Activated naive CD4-positive, alpha-beta T cell treated with anti-CD3 and anti-CD28 coated beads, Interleukin-2, amount 10 ng/mL, durations not matched to agents 7 days and 5 days (primary cell): ENCODE measurements at regions not wholly inside any gene's neighbourhood (a gene's known extent, or its start where the extent isn't known, plus 50 kb on each side); places are given as distances from the start of the nearest gene placed in this dataset.

Source experiments
- CTCF ChIA-PET: fragments of 350-600 bp; sonication (Branson Sonifier 250); formaldehyde crosslinking; loops from one replicate; lab custom pipeline; 2021; ENCODE audit warnings: antibody characterized with exemption; lab: Charles Lee
- DNase-seq: peaks from one replicate; pipeline ENCODE4 v3.0.0-alpha.2; 2020
- H3K27ac Mint-ChIP-seq: one replicate; pipeline ENCODE4 v1.8.0; 2021; ENCODE audit warnings: mild to moderate bottlenecking, moderate library complexity, mixed read lengths
- H3K27me3 Mint-ChIP-seq: one replicate; pipeline ENCODE4 v1.8.0; 2021; ENCODE audit warnings: mild to moderate bottlenecking, mixed read lengths
- H3K36me3 Mint-ChIP-seq: one replicate; pipeline ENCODE4 v1.8.0; 2021; ENCODE audit warnings: mixed read lengths
- H3K4me1 Mint-ChIP-seq: one replicate; pipeline ENCODE4 v1.8.0; 2021; ENCODE audit warnings: mixed read lengths
- H3K4me3 Mint-ChIP-seq: one replicate; pipeline ENCODE4 v1.8.0; 2021; ENCODE audit warnings: mild to moderate bottlenecking, moderate library complexity, mixed read lengths
- H3K9me3 Mint-ChIP-seq: one replicate; pipeline ENCODE4 v1.8.0; 2021; ENCODE audit warnings: mixed read lengths

DNA sequence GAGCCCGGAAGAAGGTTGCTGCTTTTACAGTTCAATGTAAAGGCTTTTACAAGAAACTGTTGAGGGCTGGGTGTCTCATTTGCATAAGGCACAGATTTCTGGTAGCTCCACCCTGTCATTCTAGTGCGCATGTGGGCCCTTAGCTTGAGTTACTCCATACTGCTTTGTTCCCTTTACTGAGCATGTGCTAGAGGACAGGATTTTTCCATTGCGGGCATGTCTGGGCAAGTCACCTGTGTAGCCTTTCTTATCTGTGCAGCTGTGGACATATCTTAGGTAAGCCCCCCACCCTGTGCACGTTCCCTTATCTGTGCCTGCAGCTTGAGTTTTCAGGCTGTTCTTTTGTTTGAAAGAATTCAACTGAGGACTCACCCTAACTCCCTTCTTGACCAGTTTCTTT is 56.2 kb upstream of the ARHGAP5 start:
- no peaks in the 10 kb centered on the region for H3K4me1 Mint-ChIP-seq
- H3K4me3 Mint-ChIP-seq: no peak overlapping the region
- H3K27me3 Mint-ChIP-seq: peaks cover 4% of the 10 kb centered on the region
- DNase-seq: no peak
- H3K36me3 Mint-ChIP-seq: no peaks in the 10 kb centered on the region
- peak overlapping the region; percentile 58 for H3K27ac Mint-ChIP-seq
- H3K9me3 Mint-ChIP-seq: no peaks in the 10 kb centered on the region
- CTCF ChIA-PET: no interaction called here

DNA sequence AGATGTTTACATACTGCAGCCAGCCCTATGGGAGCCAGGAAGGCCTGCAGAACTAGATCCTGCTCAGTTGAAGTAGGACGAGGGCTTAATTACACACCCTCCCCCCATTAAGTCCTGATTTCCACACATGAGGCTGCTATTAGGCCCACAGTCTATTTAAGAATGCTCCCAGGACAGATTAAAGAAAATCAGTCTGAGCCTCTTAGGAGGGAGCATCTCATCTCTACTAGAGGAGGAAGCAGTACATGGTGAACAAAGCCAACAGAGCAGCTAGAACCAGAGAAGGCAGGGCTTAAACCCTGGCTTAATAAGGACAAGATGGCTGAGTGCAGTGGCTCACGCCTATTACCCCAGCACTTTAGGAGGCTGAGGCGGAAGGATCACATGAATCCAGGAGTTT is 55.8 kb upstream of the ARHGAP5 start:
- peaks cover 4% of the 10 kb centered on the region for H3K27me3 Mint-ChIP-seq
- H3K4me1 Mint-ChIP-seq: no peaks in the 10 kb centered on the region
- DNase-seq: no peak
- H3K4me3 Mint-ChIP-seq: no peak overlapping the region
- no peaks in the 10 kb centered on the region for H3K9me3 Mint-ChIP-seq
- no peaks in the 10 kb centered on the region for H3K36me3 Mint-ChIP-seq
- no peak overlapping the region for H3K27ac Mint-ChIP-seq
- CTCF ChIA-PET: no interaction called here

DNA sequence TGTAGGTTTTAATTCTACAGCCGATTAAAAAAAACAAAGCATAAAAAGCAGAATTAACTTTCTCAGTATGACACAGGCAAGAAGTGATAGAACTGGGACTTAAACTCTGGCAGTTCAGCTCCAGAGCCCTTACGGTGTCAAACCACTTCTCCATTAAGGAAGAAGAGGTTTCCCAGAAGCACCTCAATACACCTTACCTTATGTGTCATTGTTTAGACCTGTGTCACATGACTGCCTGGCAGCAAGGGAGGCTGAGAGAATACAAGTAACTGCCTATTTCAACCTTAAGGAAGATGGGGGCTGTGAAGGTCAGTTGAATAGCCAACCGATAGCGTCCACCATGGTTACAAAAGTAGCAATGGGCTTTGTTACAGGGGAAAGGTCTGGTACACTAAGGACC is 54.6 kb upstream of the ARHGAP5 start:
- no peaks in the 10 kb centered on the region for H3K36me3 Mint-ChIP-seq
- no peak for DNase-seq
- peaks cover 4% of the 10 kb centered on the region for H3K27me3 Mint-ChIP-seq
- H3K4me3 Mint-ChIP-seq: no peak overlapping the region
- no peak overlapping the region for H3K27ac Mint-ChIP-seq
- no peaks in the 10 kb centered on the region for H3K9me3 Mint-ChIP-seq
- H3K4me1 Mint-ChIP-seq: no peaks in the 10 kb centered on the region
- CTCF ChIA-PET: interaction anchor here (0.6 kb wide), 1 partner anchor 177 kb away, joined by 3 read pairs; no protein-coding TSS in a partner anchor

DNA sequence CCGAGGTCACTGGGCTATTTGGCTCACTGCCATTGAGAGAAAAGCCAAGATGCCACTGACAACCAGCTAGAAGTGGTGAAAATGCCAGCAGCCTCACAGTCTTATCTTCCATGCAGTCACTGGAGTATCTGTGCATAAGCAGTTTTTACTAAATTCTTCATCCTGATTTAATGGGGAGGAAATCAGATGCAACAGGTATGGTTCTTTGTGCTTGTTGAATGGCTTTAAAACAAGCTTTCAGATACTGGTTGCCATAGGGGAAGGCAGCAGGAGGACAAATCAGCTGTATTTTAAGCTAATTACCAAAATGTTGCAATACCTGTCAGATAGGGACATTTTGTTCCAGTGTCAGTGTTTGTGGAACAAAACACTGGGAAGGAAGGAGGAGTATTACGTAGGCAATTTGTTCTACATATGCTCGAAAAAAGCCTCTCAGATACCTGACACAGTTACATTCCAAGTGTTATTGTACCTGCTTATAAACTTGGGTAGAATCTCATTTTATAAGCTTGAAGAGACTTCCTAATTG is 54.1 kb upstream of the ARHGAP5 start:
- Mint-ChIP-seq H3K9me3 (no peaks in the 10 kb centered on the region), H3K27ac (no peak overlapping the region), H3K27me3 (peaks cover 4% of the 10 kb centered on the region), H3K4me1 (no peaks in the 10 kb centered on the region), H3K4me3 (no peak overlapping the region), H3K36me3 (no peaks in the 10 kb centered on the region)
- no peak for DNase-seq
- CTCF ChIA-PET: interaction anchor here (0.6 to 0.8 kb wide), 2 partner anchors 177 to 231 kb away, joined by 3 read pairs; no protein-coding TSS in a partner anchor

DNA sequence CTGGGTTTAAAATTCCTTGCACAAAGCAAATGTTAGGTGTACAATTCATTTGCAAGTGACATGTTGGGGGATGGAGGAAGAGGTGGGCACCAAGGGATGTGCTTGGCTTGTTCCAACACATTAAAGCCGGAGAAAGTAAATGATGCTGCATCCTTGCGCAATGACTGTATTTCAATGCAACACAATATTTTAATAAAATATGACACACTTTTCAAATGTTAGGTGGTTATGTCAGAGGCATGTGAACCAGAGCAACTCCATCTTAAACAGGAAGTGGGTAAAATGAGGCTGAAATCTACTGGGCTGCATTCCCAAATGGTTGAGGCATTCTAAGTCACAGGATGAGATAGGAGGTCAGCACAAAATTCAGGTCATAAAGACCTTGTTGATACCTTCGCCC is 53.6 kb upstream of the ARHGAP5 start:
- H3K27me3 Mint-ChIP-seq: peaks cover 4% of the 10 kb centered on the region
- H3K27ac Mint-ChIP-seq: no peak overlapping the region
- H3K4me3 Mint-ChIP-seq: no peak overlapping the region
- CTCF ChIA-PET: interaction anchor here (0.8 kb wide), 1 partner anchor 230 kb away, joined by 3 read pairs; no protein-coding TSS in a partner anchor
- H3K9me3 Mint-ChIP-seq: no peaks in the 10 kb centered on the region
- no peak for DNase-seq
- no peaks in the 10 kb centered on the region for H3K36me3 Mint-ChIP-seq
- no peaks in the 10 kb centered on the region for H3K4me1 Mint-ChIP-seq

DNA sequence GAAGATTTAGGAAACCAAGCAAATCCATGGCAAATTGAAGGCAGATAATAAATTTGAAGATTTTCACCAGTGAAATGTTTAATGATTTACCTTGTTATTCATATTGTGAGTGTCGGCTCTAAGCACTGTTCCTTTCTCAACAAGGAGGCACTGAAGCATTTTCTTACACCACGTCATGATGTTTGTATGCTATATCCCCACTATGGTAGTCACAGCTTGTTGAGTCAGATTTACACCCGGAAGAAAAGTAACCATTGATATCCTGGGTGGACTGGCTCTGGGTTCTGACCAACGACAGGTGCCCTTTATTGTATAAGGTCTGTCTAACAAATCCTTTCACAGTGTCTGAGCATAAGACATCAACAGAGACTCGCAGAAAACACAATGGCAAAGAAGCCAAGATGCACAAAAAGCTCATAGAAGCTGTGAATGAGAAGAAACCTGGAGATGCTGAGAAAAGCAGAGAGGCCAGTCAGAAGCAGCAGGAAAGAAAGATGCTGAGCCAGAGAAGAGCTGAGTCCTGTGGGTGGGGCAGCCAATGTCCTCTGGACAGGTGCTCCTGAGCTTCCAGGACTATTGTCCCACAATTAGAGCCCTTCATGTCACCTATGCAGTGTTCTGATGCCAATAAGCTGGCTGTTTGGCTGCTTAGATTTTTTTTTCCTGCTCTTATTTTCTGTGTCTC is 49.7 kb upstream of the ARHGAP5 start:
- Mint-ChIP-seq H3K36me3 (no peaks in the 10 kb centered on the region), H3K4me1 (no peaks in the 10 kb centered on the region), H3K4me3 (no peak overlapping the region), H3K27me3 (no peaks in the 10 kb centered on the region), H3K9me3 (no peaks in the 10 kb centered on the region), H3K27ac (no peak overlapping the region)
- CTCF ChIA-PET: interaction anchor here (1.0 kb wide), 1 partner anchor 101 kb away, joined by 3 read pairs; no protein-coding TSS in a partner anchor
- DNase-seq: no peak
